ENCODE measurements at regions not wholly inside any gene's neighbourhood (a gene's known extent, or its start where the extent isn't known, plus 50 kb on each side); places are given as distances from the start of the nearest gene placed in this dataset.

GRCh38 chr10:33027088-33027487 is 69.1 kb upstream of the ITGB1 start:
- no peak for TF ChIP-seq POLR2A (IDR thresholded peaks at IDR 0.05)
- no peak for TF ChIP-seq EP300 (IDR thresholded peaks at IDR 0.05)
- H3K27me3 ChIP-seq = no peaks in the 10 kb centered on the region

GRCh38 chr10:33026422-33026821 is 68.4 kb upstream of the ITGB1 start:
- Histone ChIP-seq H3K27ac (no peak overlapping the region), H3K36me3 (no peaks in the 10 kb centered on the region), H3K4me1 (peaks cover 0 to 11% (median 0%) of the 10 kb centered on the region in 3 donors), H3K27me3 (no peaks in the 10 kb centered on the region), H3K4me3 (no peak overlapping the region), H3K9me3 (no peaks in the 10 kb centered on the region)
- no peak for ATAC-seq
- WGBS, 2 donors (ENCODE audit: low coverage in 1 of 2) = 35 to 44% methylated on average over 3 of the region's 3 CpGs
- TF ChIP-seq POLR2AphosphoS5 (IDR thresholded peaks at IDR 0.05) (no peak), POLR2A (IDR thresholded peaks at IDR 0.05) (no peak), CTCF (IDR thresholded peaks at IDR 0.05) (no peak), EP300 (IDR thresholded peaks at IDR 0.05) (no peak)

More at GRCh38 chr10:33027088-33027487, 69.1 kb upstream of the ITGB1 start:
- Histone ChIP-seq H3K36me3 (no peaks in the 10 kb centered on the region), H3K4me1 (peaks cover 0 to 11% (median 0%) of the 10 kb centered on the region in 3 donors), H3K27ac (no peak overlapping the region), H3K9me3 (no peaks in the 10 kb centered on the region), H3K4me3 (no peak overlapping the region)
- no peak for ATAC-seq
- 95 to 99% methylated on average over 5 to 6 of the region's 6 CpGs for WGBS, 2 donors (ENCODE audit: low coverage in 1 of 2)

- H3K9me3 ChIP-seq = no peaks in the 10 kb centered on the region
- no peak overlapping the region for H3K27ac ChIP-seq
- WGBS, 2 donors (ENCODE audit: low coverage in 1 of 2) = 81 to 90% methylated on average over 4 of the region's 4 CpGs
Observed at GRCh38 chr10:33025910-33026309, 67.9 kb upstream of the ITGB1 start.

GRCh38 chr10:33025039-33025438 is 67.0 kb upstream of the ITGB1 start:
- WGBS, 2 donors (ENCODE audit: low coverage in 1 of 2) = 82 to 83% methylated on average over 6 of the region's 6 CpGs
- ATAC-seq = no peak
- peaks cover 0 to 11% (median 0%) of the 10 kb centered on the region in 3 donors for H3K4me1 ChIP-seq
- H3K36me3 ChIP-seq = no peaks in the 10 kb centered on the region
- TF ChIP-seq POLR2AphosphoS5 (IDR thresholded peaks at IDR 0.05) (no peak), POLR2A (IDR thresholded peaks at IDR 0.05) (no peak), CTCF (IDR thresholded peaks at IDR 0.05) (no peak), EP300 (IDR thresholded peaks at IDR 0.05) (no peak)
- H3K4me3 ChIP-seq = no peak overlapping the region
- no peak overlapping the region for H3K27ac ChIP-seq
- H3K9me3 ChIP-seq = no peaks in the 10 kb centered on the region
- H3K27me3 ChIP-seq = no peaks in the 10 kb centered on the region

More at GRCh38 chr10:33025910-33026309, 67.9 kb upstream of the ITGB1 start:
- H3K4me3 ChIP-seq = no peak overlapping the region
- H3K36me3 ChIP-seq = no peaks in the 10 kb centered on the region
- TF ChIP-seq EP300 (IDR thresholded peaks at IDR 0.05) (no peak), CTCF (IDR thresholded peaks at IDR 0.05) (no peak), POLR2A (IDR thresholded peaks at IDR 0.05) (no peak)
- peaks cover 0 to 11% (median 0%) of the 10 kb centered on the region in 3 donors for H3K4me1 ChIP-seq
- H3K27me3 ChIP-seq = no peaks in the 10 kb centered on the region
- no peak for ATAC-seq

GRCh38 chr10:33022691-33023090 is 64.7 kb upstream of the ITGB1 start:
- Histone ChIP-seq H3K36me3 (no peaks in the 10 kb centered on the region), H3K4me1 (peaks cover 0 to 11% (median 0%) of the 10 kb centered on the region in 3 donors), H3K27ac (no peak overlapping the region), H3K9me3 (no peaks in the 10 kb centered on the region), H3K4me3 (no peak overlapping the region), H3K27me3 (no peaks in the 10 kb centered on the region)
- ATAC-seq = no peak
- 75% methylated on average over 3 of the region's 3 CpGs; no CpG with 5 or more reads in 1 of the 2 donors for WGBS, 2 donors (ENCODE audit: low coverage in 1 of 2)
- no peak for TF ChIP-seq CTCF (IDR thresholded peaks at IDR 0.05)
- TF ChIP-seq POLR2AphosphoS5 (IDR thresholded peaks at IDR 0.05) = no peak
- no peak for TF ChIP-seq EP300 (IDR thresholded peaks at IDR 0.05)
- TF ChIP-seq POLR2A (IDR thresholded peaks at IDR 0.05) = no peak
